ENCODE measurements at regions not wholly inside any gene's neighbourhood (a gene's known extent, or its start where the extent isn't known, plus 50 kb on each side); places are given as distances from the start of the nearest gene placed in this dataset.

DNA sequence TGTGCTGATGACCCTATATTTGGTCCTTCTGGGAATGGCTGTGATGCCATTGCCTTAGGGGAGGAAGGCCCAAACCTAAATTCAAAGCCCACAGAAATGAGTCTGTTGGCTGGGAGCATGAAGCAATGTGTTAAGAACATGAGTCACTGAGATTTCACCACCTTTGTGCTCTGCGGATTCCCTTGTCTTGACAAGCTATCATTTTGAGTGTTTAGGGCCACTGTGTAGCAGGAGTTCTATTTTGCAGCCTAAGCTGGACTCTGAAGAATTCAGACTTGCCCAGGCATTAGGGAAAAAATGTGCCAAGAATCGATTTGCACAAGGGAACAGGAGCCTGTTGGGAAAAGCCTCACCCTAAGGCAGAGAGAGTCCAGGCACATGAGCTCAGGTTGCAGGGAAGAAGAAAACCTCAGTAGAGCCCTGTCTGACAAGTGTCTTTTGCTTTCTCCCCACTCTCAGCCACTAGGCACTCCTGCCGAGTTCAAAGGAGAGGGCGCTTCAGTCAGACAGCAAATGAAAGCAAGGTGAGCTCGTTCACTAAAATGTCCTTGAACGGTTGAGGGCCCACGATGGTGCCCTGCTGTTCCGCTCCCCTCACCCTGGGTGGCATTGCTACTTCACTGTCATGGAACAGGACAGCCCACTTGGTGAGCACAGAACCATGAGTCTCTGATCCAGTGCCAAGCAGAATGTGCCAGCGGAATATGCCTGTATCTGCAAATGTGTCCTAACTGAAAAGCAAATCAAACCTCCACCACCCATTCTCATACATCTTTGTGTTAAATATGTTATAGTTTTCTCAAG is 93.6 kb downstream of the PRLHR start:
- DNase-seq (ENCODE audit: low spot score): no peak
- no peak for TF ChIP-seq CTCF (IDR thresholded peaks at IDR 0.05)
- ATAC-seq (ENCODE audit: low FRiP score): no peak

- no peak for TF ChIP-seq CTCF (IDR thresholded peaks at IDR 0.05)
- ATAC-seq (ENCODE audit: low FRiP score): no peak
- DNase-seq (ENCODE audit: low spot score): no peak
Measured at GRCh38 chr10:118501171-118501570, 94.3 kb downstream of the PRLHR start.

DNA sequence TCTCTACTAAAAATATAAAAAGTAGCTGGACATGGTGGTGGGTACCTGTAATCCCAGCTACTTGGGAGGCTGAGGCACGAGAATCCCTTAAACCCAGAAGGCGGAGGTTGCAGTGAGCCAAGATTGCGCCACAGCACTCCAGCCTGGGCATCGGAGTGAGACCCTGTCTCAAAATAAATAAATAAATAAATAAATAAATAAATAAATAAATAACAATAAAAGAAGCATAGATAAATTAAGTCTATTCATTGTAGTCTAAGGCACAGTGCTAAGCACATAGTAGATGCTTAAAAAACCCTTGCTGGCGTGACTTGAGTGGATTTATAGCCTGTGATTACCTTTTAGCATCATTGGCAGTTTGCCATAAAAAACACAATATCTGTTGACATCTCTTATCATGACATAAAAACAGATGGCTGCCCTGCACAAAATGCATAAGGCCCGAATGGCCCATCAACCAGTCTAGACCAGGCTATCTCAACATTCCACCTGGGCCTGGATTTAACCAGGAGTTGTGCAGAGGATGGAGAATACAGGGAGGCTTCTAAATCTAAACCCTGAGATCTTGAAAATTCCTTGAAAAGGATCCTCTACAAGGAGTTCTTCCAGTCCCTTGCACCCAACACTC is 94.9 kb downstream of the PRLHR start:
- TF ChIP-seq CTCF (IDR thresholded peaks at IDR 0.05): no peak
- ATAC-seq (ENCODE audit: low FRiP score): no peak
- no peak for DNase-seq (ENCODE audit: low spot score)

DNA sequence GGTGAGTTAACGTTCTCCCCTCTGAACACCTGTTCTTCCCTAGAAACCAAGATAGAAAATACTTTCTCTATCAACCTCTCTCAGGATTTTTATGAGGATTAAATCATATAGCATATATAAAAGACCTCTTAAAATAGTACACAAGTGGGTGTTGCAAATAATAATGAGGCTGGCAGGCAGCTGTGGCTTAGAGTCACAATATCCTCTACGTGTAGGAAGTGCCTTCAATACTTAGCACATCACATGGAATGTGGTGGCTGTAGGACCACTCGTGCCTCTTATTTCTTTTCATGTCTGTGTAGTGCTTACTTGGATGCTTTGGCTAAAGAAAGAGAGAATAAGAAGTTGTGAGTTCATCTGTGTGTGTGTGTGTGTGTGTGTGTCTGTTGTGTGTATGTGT is 96.3 kb downstream of the PRLHR start:
- ATAC-seq (ENCODE audit: low FRiP score): no peak

GRCh38 chr10:118498623-118499022 is 96.8 kb downstream of the PRLHR start:
- ATAC-seq (ENCODE audit: low FRiP score) (no peak), DNase-seq (ENCODE audit: low spot score) (no peak)
- TF ChIP-seq CTCF (IDR thresholded peaks at IDR 0.05): no peak

More for the DNA sequence above, 96.3 kb downstream of the PRLHR start:
- TF ChIP-seq CTCF (IDR thresholded peaks at IDR 0.05): no peak
- DNase-seq (ENCODE audit: low spot score): no peak

GRCh38 chr10:118497227-118497626 is 98.2 kb downstream of the PRLHR start:
- no peak for ATAC-seq (ENCODE audit: low FRiP score)
- no peak for DNase-seq (ENCODE audit: low spot score)
- no peak for TF ChIP-seq CTCF (IDR thresholded peaks at IDR 0.05)

DNA sequence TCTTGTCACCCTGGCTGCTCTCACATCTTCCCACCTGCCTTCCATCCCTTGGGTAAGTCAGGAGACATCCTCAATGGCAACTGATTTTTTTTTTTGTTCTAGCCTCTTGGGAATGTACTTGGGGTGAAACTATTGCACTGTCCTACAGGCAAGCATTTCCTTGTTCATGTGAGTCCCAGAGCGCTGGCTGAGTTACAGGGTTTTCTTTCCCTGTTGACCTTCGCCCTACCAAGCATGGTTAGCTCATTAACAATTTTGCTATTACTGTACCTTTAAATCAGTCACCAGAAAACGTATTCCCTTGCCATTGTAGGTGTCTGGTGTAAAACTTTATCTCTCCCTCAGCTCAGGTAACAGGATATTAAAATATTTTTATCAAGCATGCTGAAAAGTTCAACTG is 98.9 kb downstream of the PRLHR start:
- ATAC-seq (ENCODE audit: low FRiP score) (no peak), DNase-seq (ENCODE audit: low spot score) (no peak)
- TF ChIP-seq CTCF (IDR thresholded peaks at IDR 0.05): no peak
